A549 (cell line): ENCODE measurements at regions not wholly inside any gene's neighbourhood (a gene's known extent, or its start where the extent isn't known, plus 50 kb on each side); places are given as distances from the start of the nearest gene placed in this dataset.

Experiments used
- ATAC-seq, 2 experiments: fragments of 200-7000 bp in 1 of 2; fragments of >200 bp in 1 of 2; cut with Nextera tagmentation in 1 of 2; cut with Tn5 transposase in 1 of 2; 3 replicates each; pipeline versions ENCODE4 v1.8.0 to v1.9.1; 2018 to 2020; ENCODE audit warnings: mild to moderate bottlenecking in 1 of 2, moderate library complexity in 1 of 2
- CTCF ChIA-PET: fragments of 300-600 bp; sonication (Branson Sonifier 250); formaldehyde crosslinking; extraction: SDS; loops from one replicate; lab custom pipeline; 2021; ENCODE audit warnings: antibody characterized with exemption, inconsistent platforms; lab: Yijun Ruan, JAX
- POLR2A ChIA-PET: fragments of 350-600 bp; formaldehyde crosslinking; extraction: SDS; loops from one replicate; lab custom pipeline; 2021; ENCODE audit warnings: antibody characterized with exemption, inconsistent platforms; lab: Yijun Ruan, JAX
- DNase-seq, 2 experiments: peaks; one replicate each; pipeline versions ENCODE4 v3.0.0 to v3.0.0-alpha.2; 2011 to 2016; ENCODE audit warnings: low read depth in 1 of 2, low spot score in 1 of 2
- FAIRE-seq: peaks from 2 replicates; lab custom pipeline; 2011; peaks lifted over from hg19 to GRCh38; lab: Jason Lieb, UNC
- H3K27ac ChIP-seq, 2 experiments: fragments of >200 bp; sonication (Bioruptor Twin); formaldehyde crosslinking; 3 replicates each; pipeline ENCODE4 v1.5.1; 2016 to 2017
- H3K4me1 ChIP-seq: fragments of >200 bp; sonication (Bioruptor Twin); formaldehyde crosslinking; 3 replicates; pipeline ENCODE4 v1.6.1; 2016
- H3K4me2 ChIP-seq: fragments of >200 bp; sonication (Bioruptor Twin); formaldehyde crosslinking; 3 replicates; pipeline ENCODE4 v1.6.1; 2016
- H3K4me3 ChIP-seq: fragments of >200 bp; sonication (Bioruptor Twin); formaldehyde crosslinking; 3 replicates; pipeline ENCODE4 v1.5.1; 2016
- H3K9me3 ChIP-seq: fragments of >200 bp; sonication (Bioruptor Twin); formaldehyde crosslinking; 3 replicates; pipeline ENCODE4 v1.6.1; 2016
- CBX2 ChIP-seq: fragments of 200-600 bp; sonication (generic); IDR thresholded peaks from 2 replicates; pipeline ENCODE4 v1.6.1; 2016; ENCODE audit warnings: low read depth, mild to moderate bottlenecking, borderline replicate concordance
- CBX8 ChIP-seq: fragments of 200-600 bp; sonication (generic); IDR thresholded peaks from 2 replicates; pipeline ENCODE4 v1.6.1; 2016
- CHD4 ChIP-seq: fragments of 200-600 bp; sonication (generic); IDR thresholded peaks from 2 replicates; pipeline ENCODE4 v1.6.1; 2016; ENCODE audit warnings: antibody characterized with exemption, mild to moderate bottlenecking, borderline replicate concordance
- EHF ChIP-seq: fragments of 250-450 bp; sonication (Bioruptor Pico); IDR thresholded peaks from 2 replicates; pipeline ENCODE4 v1.5.0; 2020; ENCODE audit warnings: mild to moderate bottlenecking
- FOSB ChIP-seq: fragments of 250-450 bp; sonication (Bioruptor Pico); IDR thresholded peaks from 2 replicates; pipeline ENCODE4 v1.5.0; 2020; ENCODE audit warnings: mild to moderate bottlenecking, moderate library complexity
- GATA3 ChIP-seq: IDR thresholded peaks from 2 replicates; pipeline ENCODE4 v1.6.1; 2012; ENCODE audit warnings: borderline replicate concordance
- HOXB5 ChIP-seq: fragments of 250-450 bp; sonication (Bioruptor Pico); IDR thresholded peaks from 2 replicates; pipeline ENCODE4 v1.5.0; 2020; ENCODE audit warnings: mild to moderate bottlenecking, moderate library complexity
- MAFK ChIP-seq: fragments of 450-650 bp; IDR thresholded peaks from 2 replicates; pipeline ENCODE4 v1.6.1; 2014; ENCODE audit not compliant: partially characterized antibody
- NR3C1 ChIP-seq: fragments of >200 bp; sonication (Bioruptor Twin); formaldehyde crosslinking; IDR thresholded peaks from 3 replicates; pipeline ENCODE4 v1.6.1; 2017
- PHF8 ChIP-seq: fragments of 200-600 bp; sonication (generic); IDR thresholded peaks from 2 replicates; pipeline ENCODE4 v1.6.1; 2016; ENCODE audit warnings: low read depth, mild to moderate bottlenecking, antibody characterized with exemption, moderate library complexity, borderline replicate concordance
- POLR2AphosphoS2 ChIP-seq: conservative IDR thresholded peaks from 2 replicates; pipeline ENCODE4 v1.6.1; 2012; ENCODE audit warnings: low read length, improper control_type of control experiment, inconsistent platforms
- RCOR1 ChIP-seq: fragments of 150-350 bp; IDR thresholded peaks from 2 replicates; pipeline ENCODE4 v1.6.1; 2014; ENCODE audit warnings: antibody characterized with exemption, low read length, low read depth
- RFX5 ChIP-seq: fragments of 450-650 bp; IDR thresholded peaks from 2 replicates; pipeline ENCODE4 v1.7.1; 2014; ENCODE audit warnings: antibody characterized with exemption, mild to moderate bottlenecking, moderate library complexity
- SREBF2 ChIP-seq: fragments of 450-650 bp; IDR thresholded peaks from 2 replicates; pipeline ENCODE4 v1.6.1; 2014; ENCODE audit warnings: mild to moderate bottlenecking, moderate library complexity
- TFCP2L1 ChIP-seq: fragments of 250-450 bp; sonication (Bioruptor Pico); IDR thresholded peaks from 2 replicates; pipeline ENCODE4 v1.5.0; 2021; ENCODE audit warnings: mild to moderate bottlenecking
- TP53 ChIP-seq: fragments of 250-450 bp; sonication (Bioruptor Pico); IDR thresholded peaks from 2 replicates; pipeline ENCODE4 v1.5.0; 2021; ENCODE audit warnings: mild to moderate bottlenecking, moderate library complexity
- ZNF302 ChIP-seq: fragments of 250-450 bp; sonication (Bioruptor Pico); IDR thresholded peaks from 2 replicates; pipeline ENCODE4 v1.9.0; 2021; ENCODE audit warnings: inconsistent platforms, mild to moderate bottlenecking, moderate library complexity
- ZSCAN20 ChIP-seq: fragments of 250-450 bp; sonication (Bioruptor Pico); IDR thresholded peaks from 2 replicates; pipeline ENCODE4 v1.8.0; 2022; ENCODE audit warnings: mild to moderate bottlenecking, moderate library complexity
- WGBS: methylation state at CpG from one replicate; pipeline ENCODE4 v1.1.6; 2017; ENCODE audit errors: missing lambda C conversion rate; 5-methylcytosine and 5-hydroxymethylcytosine counted together
- TF ChIP-seq, protein P1 (sequence below): fragments of 450-650 bp; IDR thresholded peaks from 2 replicates; pipeline ENCODE4 v1.6.1; 2014; ENCODE audit warnings: antibody characterized with exemption
- TF ChIP-seq, protein P2 (sequence below): fragments of 250-450 bp; sonication (Bioruptor Pico); IDR thresholded peaks from 2 replicates; pipeline ENCODE4 v1.5.0; 2021; ENCODE audit warnings: mild to moderate bottlenecking, moderate library complexity, borderline replicate concordance
- TF ChIP-seq, protein P3 (sequence below): fragments of >200 bp; sonication (Bioruptor Twin); formaldehyde crosslinking; IDR thresholded peaks from 2 replicates; pipeline ENCODE4 v1.6.1; 2016
- TF ChIP-seq, protein P4 (sequence below): fragments of 150-350 bp; IDR thresholded peaks from 2 replicates; pipeline ENCODE4 v1.6.1; 2014; ENCODE audit warnings: low read depth, mild to moderate bottlenecking, low read length
- TF ChIP-seq, protein P5 (sequence below): fragments of 200-600 bp; sonication (generic); IDR thresholded peaks from 2 replicates; pipeline ENCODE4 v1.6.1; 2016; ENCODE audit warnings: antibody characterized with exemption, mild to moderate bottlenecking, moderate library complexity

DNA sequence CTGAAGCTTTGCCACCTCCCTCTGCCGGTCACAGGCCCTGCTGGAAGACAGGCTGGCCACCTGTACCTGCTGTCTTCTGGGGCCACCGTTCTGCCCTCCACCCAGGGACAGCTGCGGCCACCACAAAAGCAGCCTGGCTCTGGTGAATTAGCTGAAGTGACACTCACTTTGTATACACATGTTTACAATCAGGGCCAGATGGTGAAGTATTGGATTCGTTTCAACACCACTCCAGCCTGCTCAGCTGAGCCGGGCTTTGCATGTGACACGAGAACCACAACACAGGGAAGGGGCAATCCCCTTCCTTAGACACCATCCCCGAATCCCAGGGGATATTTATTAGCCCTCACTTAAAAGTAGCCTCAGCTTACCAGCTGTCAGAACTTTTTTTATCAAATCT is 191.5 kb upstream of the RPL38 start:
- Histone ChIP-seq H3K9me3 (peaks cover 9% of the 10 kb centered on the region), H3K4me2 (no peak overlapping the region), H3K27ac (no peak overlapping the region), H3K4me3 (no peak overlapping the region), H3K4me1 (no peaks in the 10 kb centered on the region)
- TF ChIP-seq MAFK: no peak
- TF ChIP-seq ZNF302: no peak
- TF ChIP-seq, protein P1, sequence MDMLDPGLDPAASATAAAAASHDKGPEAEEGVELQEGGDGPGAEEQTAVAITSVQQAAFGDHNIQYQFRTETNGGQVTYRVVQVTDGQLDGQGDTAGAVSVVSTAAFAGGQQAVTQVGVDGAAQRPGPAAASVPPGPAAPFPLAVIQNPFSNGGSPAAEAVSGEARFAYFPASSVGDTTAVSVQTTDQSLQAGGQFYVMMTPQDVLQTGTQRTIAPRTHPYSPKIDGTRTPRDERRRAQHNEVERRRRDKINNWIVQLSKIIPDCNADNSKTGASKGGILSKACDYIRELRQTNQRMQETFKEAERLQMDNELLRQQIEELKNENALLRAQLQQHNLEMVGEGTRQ: no peak
- TF ChIP-seq ZSCAN20 (CRISPR knock-in tag): no peak
- TF ChIP-seq, protein P2, sequence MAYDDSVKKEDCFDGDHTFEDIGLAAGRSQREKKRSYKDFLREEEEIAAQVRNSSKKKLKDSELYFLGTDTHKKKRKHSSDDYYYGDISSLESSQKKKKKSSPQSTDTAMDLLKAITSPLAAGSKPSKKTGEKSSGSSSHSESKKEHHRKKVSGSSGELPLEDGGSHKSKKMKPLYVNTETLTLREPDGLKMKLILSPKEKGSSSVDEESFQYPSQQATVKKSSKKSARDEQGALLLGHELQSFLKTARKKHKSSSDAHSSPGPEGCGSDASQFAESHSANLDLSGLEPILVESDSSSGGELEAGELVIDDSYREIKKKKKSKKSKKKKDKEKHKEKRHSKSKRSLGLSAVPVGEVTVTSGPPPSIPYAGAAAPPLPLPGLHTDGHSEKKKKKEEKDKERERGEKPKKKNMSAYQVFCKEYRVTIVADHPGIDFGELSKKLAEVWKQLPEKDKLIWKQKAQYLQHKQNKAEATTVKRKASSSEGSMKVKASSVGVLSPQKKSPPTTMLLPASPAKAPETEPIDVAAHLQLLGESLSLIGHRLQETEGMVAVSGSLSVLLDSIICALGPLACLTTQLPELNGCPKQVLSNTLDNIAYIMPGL: no peak
- no peak for TF ChIP-seq TP53
- no peak for TF ChIP-seq HOXB5 (CRISPR knock-in tag)
- TF ChIP-seq SREBF2: no peak
- TF ChIP-seq PHF8: no peak
- no peak for TF ChIP-seq RFX5
- TF ChIP-seq CHD4: no peak
- TF ChIP-seq, protein P3, sequence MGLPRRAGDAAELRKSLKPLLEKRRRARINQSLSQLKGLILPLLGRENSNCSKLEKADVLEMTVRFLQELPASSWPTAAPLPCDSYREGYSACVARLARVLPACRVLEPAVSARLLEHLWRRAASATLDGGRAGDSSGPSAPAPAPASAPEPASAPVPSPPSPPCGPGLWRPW: no peak
- TF ChIP-seq RCOR1: no peak
- ATAC-seq: no peak
- FAIRE-seq: no peak
- ChIA-PET CTCF (interaction anchor here (0.8 to 7.7 kb wide), 3 partner anchors 14 to 188 kb away, joined by 3 to 49 read pairs (median 3); no protein-coding TSS in a partner anchor), POLR2A (no interaction called here)
- 17% methylated on average over 7 of the region's 7 CpGs for WGBS
- no peak for DNase-seq

DNA sequence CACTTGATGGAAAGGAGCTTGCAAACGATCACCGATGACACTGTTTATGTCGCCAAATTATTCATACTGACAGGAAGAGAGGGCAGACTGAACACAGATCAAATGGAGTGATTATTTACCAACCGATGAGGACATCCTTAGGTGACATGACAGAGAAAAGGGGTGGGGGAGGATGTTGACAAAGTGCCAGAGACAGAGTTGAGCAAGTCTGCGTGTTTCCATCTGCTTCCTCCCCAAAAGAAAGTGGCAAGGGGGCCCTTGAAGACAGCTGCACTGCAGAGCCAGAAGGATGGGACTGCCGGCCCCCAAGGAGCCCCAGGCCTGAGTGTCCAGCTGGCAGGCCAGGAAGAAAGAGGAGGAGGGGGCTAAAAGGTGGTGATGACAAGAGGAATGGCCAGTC is 191.0 kb upstream of the RPL38 start:
- CTCF ChIA-PET: interaction anchor here (7.7 kb wide), 1 partner anchor 14 kb away, joined by 49 read pairs; no protein-coding TSS in a partner anchor
- peaks cover 9% of the 10 kb centered on the region for H3K9me3 ChIP-seq
- H3K4me1 ChIP-seq: no peaks in the 10 kb centered on the region
- no peak for DNase-seq
- no peak for FAIRE-seq
- H3K27ac ChIP-seq: no peak overlapping the region
- POLR2A ChIA-PET: no interaction called here
- no peak overlapping the region for H3K4me3 ChIP-seq
- TF ChIP-seq, protein P1: no peak
- TF ChIP-seq, protein P4, sequence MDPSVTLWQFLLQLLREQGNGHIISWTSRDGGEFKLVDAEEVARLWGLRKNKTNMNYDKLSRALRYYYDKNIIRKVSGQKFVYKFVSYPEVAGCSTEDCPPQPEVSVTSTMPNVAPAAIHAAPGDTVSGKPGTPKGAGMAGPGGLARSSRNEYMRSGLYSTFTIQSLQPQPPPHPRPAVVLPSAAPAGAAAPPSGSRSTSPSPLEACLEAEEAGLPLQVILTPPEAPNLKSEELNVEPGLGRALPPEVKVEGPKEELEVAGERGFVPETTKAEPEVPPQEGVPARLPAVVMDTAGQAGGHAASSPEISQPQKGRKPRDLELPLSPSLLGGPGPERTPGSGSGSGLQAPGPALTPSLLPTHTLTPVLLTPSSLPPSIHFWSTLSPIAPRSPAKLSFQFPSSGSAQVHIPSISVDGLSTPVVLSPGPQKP: no peak
- TF ChIP-seq CBX8: no peak
- no peak for TF ChIP-seq NR3C1
- no peak for TF ChIP-seq EHF (CRISPR knock-in tag)
- no peak for TF ChIP-seq TFCP2L1
- TF ChIP-seq POLR2AphosphoS2: no peak
- no peak for TF ChIP-seq RFX5
- TF ChIP-seq, protein P5, sequence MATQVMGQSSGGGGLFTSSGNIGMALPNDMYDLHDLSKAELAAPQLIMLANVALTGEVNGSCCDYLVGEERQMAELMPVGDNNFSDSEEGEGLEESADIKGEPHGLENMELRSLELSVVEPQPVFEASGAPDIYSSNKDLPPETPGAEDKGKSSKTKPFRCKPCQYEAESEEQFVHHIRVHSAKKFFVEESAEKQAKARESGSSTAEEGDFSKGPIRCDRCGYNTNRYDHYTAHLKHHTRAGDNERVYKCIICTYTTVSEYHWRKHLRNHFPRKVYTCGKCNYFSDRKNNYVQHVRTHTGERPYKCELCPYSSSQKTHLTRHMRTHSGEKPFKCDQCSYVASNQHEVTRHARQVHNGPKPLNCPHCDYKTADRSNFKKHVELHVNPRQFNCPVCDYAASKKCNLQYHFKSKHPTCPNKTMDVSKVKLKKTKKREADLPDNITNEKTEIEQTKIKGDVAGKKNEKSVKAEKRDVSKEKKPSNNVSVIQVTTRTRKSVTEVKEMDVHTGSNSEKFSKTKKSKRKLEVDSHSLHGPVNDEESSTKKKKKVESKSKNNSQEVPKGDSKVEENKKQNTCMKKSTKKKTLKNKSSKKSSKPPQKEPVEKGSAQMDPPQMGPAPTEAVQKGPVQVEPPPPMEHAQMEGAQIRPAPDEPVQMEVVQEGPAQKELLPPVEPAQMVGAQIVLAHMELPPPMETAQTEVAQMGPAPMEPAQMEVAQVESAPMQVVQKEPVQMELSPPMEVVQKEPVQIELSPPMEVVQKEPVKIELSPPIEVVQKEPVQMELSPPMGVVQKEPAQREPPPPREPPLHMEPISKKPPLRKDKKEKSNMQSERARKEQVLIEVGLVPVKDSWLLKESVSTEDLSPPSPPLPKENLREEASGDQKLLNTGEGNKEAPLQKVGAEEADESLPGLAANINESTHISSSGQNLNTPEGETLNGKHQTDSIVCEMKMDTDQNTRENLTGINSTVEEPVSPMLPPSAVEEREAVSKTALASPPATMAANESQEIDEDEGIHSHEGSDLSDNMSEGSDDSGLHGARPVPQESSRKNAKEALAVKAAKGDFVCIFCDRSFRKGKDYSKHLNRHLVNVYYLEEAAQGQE: no peak
- TF ChIP-seq, protein P2: no peak
- no peak for TF ChIP-seq GATA3
- TF ChIP-seq CBX2: no peak
- no peak for TF ChIP-seq TP53
- no peak for TF ChIP-seq FOSB (CRISPR knock-in tag)
- H3K4me2 ChIP-seq: no peak overlapping the region
- ATAC-seq: no peak
- WGBS: 11% methylated on average over 6 of the region's 6 CpGs
